Stimulated activated CD4-positive, alpha-beta T cell treated with anti-CD3 and anti-CD28 coated beads, Interleukin-4, amount 100 ng/mL, for 48 hours (primary cell): ENCODE measurements at regions not wholly inside any gene's neighbourhood (a gene's known extent, or its start where the extent isn't known, plus 50 kb on each side); places are given as distances from the start of the nearest gene placed in this dataset.
"Not testable (repeated sequence)": the region's sequence is repeated elsewhere in the genome, so short reads cannot be mapped to it uniquely, and the experiment has no call there.

Source experiments
- DNase-seq, 2 donors: peaks; one replicate each; pipeline ENCODE4 v3.0.0-alpha.2; 2020; ENCODE audit warnings: low read depth in 2 of 2

DNA sequence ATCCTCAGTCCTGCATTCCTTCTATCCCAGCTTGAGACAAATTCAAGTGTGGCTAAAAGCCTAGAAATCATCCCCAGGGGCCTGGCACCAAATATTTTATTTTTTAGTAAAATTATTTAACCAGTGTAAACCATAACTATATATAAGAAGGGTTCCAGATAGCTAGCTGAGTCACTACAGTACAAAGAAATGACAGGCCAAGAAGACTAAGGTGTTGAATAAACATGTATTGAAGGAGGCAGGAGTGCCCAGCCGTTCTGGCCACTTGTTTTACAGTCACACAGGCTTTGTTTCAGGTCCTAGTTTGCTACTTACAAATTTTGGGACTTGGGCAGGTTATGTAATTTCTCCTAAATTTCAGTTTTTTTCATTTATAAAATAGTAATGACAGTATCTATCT lies 225.9 kb upstream of the PITX2 start:
- no peak for DNase-seq

DNA sequence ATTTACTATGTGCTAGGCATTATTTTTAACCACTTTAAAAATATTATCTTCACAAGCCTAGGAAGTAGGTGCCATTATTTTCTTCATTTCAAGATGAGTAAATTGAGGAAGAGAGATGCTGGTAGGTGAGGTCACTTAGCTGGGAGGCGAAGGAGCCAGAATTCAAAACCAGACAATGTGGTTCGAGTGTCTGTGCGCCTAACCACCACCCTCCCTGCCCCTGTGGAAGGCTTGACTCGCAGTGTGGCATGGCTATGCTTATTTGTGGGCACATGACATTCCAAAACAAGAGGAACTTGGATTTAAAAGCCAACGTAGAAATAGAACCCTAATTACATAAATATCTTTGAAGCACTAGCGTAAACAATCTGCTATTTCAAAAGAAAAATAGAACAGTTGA lies 226.6 kb upstream of the PITX2 start:
- no peak for DNase-seq

DNA sequence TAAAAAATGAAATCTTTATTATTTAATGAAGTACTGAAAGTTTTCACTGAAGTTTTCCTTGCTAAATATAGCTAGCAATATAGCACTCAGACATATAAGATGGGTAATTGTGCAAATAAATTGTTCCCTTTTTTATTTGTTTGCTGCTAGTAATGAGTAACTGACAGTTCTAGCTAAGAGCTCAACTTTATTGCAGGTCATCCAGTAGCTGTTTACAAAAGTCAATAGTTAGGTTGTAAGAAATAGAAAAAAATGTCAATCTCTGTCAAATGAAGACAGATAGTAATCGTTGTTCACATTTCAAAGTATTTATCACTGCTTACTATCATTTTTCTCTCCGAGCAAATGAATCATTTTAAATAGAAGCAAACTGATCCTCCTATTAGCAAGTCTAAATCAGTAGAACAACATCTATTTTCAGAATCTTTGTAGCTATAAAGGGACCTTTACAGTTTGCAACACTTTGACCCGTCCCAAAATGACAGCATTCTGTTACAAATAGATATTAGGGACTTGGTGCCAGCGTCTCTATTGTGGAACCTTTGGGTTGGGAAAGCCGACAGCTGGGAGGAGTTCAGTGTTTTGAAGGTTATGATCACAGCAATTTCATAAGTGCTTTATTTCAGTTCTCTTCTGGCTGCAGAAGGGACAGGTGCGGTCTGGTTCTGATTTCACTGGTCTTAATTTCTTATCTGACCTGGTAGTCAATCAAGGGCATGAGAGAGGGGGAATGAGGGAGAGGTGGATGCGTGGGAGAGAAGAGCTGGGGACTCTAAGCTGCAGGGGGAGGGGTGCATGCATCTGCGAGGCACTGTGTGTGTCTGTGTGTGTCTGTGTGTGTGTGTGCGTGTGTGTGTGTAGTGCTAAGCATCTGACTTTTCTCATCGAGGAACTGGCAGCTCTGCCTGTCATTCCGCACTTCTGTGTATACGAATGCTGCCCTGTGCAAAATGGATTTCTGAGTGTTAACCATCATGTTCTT lies 227.9 kb upstream of the PITX2 start:
- no peak for DNase-seq

DNA sequence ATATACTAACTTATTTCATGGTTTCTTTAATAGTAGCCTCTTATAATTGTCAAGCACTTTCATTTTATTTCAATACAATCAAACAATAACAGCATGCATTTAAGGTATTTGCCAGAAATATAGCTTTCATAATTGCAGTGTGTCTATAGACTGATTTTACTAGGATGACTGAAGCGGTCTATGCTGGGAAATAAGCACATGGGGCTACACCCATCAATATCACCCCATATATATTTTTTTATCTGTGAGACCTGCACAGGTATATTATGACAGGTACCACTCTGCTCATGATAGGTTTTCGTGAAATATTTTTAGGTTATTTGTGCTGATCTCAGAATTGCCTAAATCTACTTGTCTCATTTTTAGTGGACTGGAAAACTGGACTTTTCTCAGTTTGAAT lies 229.1 kb upstream of the PITX2 start:
- DNase-seq = no peak

DNA sequence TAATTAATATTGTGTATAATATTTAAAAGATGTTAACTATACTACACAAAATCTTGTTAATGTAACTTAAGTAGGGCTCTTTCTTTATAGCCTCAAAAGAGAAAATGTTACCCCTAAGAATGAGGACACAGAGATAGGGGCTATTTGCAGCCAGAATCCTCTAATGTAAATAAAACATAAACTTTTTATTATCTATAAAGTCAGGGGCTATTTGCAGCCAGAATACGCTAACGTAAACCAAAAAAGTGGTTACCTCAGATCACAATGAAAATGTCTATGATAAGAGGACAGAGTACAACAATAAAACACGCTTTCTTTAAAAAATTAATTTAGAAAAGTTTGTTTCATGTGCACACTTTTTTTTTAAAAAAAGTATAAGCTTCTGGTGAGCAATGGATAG lies 229.9 kb upstream of the PITX2 start:
- DNase-seq = no peak

DNA sequence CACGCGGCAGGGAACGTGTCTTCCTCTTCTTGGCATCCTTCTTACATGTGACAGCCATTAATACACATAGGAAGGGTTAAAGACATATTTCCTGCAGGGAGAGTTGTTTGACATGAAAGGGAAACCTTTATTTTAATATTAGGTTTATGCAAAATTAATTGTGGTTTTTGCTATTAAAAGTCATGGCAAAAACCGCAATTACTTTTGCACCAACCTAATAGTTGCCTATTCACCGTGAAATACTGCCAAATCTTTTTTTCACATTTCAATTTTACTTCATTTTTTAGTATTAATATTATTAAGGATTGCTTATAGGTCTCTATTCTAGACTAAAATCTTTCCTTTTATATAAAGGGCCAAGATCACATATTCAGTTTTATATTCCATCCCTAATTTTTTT lies 230.4 kb upstream of the PITX2 start:
- DNase-seq = no peak

DNA sequence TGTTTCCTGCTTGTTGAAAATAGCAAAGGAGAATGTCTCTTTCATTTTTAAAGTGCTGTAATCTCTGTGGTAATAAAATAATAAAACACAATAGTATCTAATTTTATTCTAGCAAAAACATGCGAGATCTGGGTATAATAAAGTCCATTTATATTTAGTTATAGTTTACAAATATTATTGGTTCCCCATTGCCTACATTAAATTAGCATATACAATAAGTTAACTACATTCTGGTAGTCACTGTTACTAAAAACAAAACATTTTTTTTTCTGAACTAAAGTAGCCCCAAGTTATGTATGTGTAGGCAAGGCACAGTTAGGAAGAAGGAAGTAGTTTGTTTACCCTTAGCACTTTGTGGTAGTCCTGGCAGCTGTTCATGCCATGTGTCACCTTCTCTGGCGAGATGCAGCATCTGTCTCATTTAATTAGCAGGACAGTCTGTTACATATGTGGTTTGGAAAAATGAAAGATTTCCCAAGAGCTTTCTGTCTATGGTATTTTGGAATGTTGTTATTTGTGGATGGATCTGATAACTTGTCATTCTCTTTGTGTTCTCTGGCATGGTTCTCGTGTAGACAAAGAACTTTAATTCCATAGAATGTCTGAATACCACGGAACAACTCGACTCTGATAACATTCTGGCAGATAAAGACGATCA lies 231.3 kb upstream of the PITX2 start:
- DNase-seq = no peak

DNA sequence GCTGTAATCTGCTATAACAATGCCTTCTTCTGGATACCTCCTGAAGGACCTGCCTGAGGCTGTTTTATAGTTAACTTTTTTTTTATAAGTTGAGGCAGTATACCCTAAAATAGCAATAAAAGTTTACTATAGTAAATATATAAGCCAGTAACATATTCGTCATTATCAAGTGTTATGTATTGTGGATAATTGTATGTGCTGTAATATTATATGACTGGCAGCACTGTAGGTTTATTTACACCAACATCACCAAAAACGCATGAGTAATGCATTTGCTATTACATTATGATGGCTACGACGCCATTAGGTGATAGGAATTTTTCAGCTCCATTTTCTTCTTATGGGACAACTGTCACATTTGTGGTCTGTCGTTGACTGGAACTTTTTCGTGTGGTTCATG lies 237.2 kb upstream of the PITX2 start:
- DNase-seq = no peak

DNA sequence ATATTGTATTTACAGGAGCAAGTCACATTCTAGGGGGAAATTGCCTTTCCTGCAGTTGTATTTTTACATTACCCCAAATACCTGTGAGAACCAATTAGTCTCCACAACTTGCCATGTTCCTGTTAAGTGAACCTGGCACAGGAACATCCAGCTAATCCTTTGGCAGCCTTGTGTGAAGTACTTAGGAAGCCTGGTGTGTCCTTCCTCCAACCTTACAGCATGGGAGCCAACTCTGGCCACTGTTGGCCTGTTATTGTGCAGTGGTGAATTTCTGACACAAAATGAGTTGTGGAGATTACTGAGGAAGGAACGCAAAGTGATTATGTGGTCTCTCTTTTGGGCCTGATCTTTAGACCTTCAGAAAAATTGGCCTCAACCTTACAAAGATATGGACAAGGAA lies 238.0 kb upstream of the PITX2 start:
- DNase-seq = no peak

DNA sequence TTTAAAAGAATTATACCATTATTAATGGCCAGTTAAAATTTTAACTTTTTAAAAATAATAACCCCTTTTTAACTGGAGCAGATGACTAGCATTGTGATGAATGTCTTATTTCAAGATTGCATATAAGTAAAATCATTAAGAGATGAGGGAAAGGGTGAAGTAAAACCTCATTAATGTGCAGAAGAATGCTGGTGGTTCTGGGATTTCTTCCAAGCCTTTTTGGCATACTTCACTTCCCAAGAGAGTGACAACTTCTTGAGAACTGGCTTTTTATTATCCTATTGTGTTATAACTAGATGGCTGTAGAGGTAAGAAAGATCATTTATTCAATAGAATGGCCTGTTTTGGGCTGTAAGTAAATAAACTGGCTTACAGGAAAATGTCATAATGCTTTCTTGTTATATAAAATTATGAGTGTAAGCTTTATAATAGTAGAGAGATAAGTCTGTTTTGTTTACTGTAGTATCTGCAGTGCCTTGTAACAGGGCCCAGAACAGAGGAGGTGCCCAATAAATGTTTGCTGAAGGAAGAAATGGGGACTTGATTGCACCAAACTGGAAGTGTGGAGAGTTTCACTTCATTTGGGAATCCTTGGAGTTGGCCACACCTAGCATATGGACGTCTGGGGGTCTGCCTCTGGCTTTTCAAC lies 242.9 kb upstream of the PITX2 start:
- no peak for DNase-seq

DNA sequence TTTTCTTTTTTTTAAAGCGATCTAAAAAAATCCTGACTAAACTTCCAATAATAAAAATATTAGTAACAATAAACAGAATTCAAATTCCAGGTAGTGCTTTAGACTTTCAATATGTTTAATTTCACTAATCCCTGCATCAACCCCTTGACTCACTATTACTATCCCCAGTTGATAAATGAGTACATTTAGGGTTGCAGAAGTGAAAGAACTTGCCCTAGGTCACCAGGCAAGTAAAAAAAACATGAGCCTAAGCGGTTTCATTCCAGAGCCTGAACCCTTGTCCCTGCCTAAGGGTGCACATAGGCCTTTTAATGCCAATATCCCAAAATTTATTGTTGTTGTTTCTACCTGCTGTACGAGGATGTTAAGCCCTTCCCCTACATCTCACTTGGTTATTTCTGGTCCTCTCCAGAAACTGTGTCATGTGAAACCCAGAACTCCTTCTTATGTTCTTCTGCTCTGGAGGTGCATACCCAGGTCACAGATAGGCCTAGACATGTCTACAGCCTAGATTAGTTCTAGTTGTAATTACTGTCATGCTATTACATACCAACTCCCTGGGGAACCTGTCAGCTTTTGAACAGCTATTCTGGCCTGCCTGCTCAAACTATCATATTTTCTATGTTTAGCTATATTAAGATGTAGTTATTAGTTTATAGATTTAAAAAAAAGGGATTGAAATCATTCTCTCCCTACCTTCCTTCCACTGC lies 244.5 kb upstream of the PITX2 start:
- no peak for DNase-seq

DNA sequence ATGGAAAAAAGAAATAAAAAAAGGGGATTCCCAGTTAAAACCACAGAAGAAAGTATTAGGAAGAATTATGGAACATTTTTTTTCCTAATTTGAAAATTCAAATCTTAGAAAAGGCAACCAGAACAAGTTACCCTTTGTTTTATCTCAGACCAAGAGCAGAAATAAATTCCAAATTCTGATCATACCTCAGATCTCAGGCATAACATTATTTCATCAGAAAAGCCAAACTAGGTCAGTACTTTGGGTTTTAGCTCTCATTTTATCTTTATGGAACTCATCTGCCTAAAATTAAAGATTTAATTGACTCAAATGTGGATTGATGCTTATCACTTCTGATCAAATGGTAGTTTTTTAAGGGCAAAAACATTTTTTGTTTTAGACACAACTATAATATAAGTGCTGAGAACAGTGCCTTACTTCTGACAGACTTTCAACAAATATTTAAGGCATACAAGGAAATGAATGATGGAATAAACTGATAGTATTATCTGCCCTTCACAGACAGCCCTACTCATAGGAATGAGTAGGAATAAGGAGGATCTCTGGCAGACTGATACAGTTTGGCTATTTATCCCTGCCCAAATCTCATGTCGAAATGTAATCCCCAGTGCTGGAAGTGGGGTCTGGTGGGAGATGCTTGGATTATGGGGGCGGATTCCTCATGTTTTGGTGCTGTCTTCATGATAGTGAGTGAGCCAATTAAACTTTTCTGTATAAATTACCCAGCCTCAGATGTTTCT lies 245.3 kb upstream of the PITX2 start:
- no peak for DNase-seq

DNA sequence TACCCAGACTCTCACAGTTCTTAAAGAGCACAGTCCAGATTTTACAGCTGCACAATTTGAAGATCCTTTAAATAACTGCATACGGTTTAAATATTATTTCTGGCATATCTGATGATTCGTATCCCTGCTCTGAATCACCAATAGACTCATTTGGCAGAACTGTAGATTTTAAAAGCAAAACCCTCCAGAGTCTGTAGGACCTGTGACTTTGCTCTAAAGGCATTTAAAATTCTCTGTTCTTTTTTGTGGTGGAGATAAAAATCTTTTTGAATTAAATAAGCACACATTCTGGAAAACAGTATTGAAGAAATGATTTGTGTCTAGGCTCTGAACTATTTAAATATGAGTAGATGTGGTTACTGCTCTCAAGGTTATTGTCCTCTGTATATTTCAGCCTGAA lies 246.2 kb upstream of the PITX2 start:
- no peak for DNase-seq

DNA sequence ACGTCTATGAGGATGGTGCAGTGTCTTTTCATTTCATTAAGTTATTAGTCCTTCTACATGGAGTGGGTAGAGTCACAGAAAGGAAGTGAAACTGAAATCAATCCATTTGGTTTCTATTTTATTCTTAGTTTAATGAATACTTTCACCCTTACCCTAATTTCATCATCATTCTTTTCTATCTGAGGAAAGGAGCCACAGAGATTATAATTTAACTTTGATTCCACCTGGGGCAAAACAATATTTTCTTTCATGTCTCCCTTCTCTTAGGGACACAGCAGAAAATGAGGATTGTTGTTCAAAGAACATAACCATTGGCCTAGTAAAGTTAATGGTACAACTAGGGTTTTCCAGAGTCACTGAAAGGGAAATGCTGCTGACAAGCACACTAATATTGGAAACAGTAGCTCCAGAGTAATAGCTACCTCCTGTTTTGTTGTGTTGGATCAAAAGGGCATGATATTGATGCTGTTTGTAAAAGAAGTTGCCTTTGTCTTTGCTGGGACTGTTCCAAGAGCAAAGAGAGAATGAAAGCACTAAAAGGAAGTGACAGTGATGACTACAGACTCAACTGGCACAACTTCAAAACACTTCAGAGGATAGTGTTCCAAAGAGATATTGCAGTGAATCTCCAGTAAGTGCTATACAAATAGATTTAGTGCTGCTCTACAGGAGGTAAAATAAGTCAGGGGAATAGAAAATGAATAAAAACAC lies 247.1 kb upstream of the PITX2 start:
- no peak for DNase-seq

DNA sequence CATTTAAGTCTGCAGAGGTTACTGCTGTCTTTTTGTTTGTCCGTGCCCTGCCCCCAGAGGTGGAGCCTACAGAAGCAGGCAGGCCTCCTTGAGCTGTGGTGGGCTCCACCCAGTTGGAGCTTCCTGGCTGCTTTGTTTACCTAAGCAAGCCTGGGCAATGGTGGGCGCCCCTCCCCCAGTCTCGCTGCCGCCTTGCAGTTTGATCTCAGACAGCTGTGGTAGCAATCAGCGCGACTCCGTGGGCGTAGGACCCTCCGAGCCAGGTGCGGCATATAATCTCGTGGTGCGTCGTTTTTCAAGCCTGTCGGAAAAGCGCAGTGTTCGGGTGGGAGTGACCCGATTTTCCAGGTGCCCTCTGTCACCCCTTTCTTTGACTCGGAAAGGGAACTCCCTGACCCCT lies 253.3 kb upstream of the PITX2 start:
- not testable (repeated sequence) for DNase-seq

DNA sequence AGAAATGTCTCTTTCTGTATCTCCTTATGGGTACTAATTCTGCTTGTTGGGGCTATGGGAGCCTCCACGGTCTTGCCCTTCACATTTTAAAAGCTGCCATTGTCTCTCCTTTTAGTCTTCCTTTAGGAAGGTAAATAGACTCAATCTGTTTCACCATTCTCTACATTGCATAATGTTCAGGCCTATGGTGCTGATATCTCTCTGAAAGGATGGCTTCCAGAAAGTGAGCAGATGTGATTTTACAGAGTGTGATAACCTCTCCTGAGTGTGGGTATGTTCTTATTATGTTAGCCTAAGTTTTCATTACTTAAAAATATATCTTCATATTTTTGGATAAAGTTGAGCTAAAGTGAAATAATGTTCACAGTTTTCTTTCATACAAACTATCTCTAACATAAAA lies 254.0 kb upstream of the PITX2 start:
- no peak for DNase-seq

DNA sequence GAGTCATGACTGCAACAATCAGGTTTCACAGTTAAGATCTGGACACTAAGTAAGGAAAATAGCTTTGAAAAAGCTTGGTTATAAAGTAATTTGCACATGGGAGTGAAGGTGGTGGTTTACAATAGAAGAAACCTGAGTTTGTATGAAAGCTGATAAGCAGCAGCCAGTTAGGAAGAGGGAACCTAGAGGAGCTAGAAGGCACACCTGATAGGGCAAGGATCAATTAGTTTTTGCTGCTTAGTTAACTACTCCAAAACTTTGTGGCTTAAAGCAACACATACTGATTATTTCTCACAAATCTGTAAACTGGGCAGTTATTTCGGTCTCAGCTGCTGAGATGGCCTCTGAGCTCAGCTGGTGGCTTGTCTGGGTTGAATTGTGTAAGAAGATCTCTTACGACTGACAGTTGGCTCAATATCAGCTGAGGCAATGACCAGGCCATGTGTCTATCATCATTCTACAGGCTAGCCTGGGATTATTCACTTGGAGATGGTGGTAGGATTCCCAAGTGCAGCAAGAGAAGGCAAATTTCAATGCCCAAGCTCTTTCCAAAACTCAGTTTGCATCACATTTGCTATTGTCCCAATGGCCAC lies 255.0 kb upstream of the PITX2 start:
- no peak for DNase-seq

DNA sequence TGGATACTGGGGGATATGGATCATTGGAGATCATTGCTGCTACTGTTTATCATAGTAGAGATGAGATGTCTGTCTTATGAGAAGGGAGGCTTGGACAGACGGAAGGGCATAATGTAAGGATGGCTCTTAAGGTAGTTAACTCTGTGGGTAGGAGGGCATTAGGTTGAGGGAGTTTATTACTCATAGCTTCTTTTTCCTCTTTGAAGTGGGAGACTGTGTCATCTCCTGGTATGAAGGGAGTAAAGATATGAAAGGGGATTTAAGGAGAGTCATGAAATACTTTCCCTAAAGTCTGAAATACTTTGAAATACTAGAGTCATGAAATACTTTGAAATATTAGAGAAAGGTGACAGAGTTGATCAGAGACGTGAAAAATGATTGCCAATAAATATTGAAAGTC lies 255.5 kb upstream of the PITX2 start:
- DNase-seq = no peak

DNA sequence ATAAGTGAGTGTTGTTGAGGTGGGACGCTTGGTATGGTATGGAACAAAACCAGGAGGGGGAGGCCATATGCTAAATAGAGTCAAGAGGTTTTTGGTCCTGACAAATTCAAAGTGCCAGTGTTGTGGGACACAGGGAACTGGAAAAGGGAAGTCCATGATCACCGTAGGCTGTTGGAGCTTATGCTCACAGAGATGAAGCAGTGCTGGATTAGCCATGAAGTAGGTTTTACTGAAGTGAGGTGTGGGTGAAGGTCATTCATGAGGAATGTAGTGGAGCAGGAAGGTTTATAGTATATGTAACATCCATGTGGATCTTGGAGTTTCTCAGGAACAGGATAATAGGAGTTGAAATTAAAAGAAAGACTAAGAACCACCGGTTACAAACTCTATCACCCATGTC lies 256.1 kb upstream of the PITX2 start:
- no peak for DNase-seq

DNA sequence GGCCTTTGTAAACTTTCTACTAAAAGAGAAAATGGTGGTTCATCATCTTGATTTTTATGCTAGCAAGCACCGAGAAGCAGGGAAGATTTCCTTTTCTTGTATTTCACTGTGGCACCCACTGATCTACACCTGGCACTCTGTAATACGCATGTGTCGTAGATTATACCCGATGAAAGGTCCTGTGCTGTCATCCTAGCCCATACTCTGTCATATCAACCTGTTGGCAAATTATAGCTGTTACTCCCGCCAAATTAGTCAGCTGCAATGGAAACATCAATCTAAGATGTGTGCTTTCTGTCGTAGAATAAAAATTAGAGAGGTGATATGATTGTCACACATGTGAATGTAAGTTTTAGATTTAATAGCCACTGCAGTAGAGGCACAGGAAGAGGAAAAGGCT lies 263.4 kb upstream of the PITX2 start:
- no peak for DNase-seq
